IPS DF 19.7 (cell line): ENCODE measurements at regions not wholly inside any gene's neighbourhood (a gene's known extent, or its start where the extent isn't known, plus 50 kb on each side); places are given as distances from the start of the nearest gene placed in this dataset.
"Not testable (repeated sequence)": the region's sequence is repeated elsewhere in the genome, so short reads cannot be mapped to it uniquely, and the experiment has no call there.

Experiments used
- DNase-seq: peaks from one replicate; pipeline ENCODE4 v3.0.0-alpha.2; 2013; ENCODE audit warnings: low read depth, low spot score

GRCh38 chr12:61254225-61254624 is 1006.0 kb upstream of the USP15 start:
- no peak for DNase-seq

GRCh38 chr12:61264294-61264693 is 995.9 kb upstream of the USP15 start:
- not testable (repeated sequence) for DNase-seq

- DNase-seq, result no peak
These were observed 992.7 kb upstream of the USP15 start for GRCh38 chr12:61267474-61267873.

GRCh38 chr12:61272441-61272840 is 987.8 kb upstream of the USP15 start:
- DNase-seq, result no peak

- no peak for DNase-seq
These were observed 977.2 kb upstream of the USP15 start for GRCh38 chr12:61282790-61283575.

- no peak for DNase-seq
These were observed 969.7 kb upstream of the USP15 start for GRCh38 chr12:61290473-61290872.

- no peak for DNase-seq
These were observed 968.6 kb upstream of the USP15 start for GRCh38 chr12:61291647-61292046.

- not testable (repeated sequence) for DNase-seq
These were observed 966.2 kb upstream of the USP15 start for GRCh38 chr12:61294011-61294410.

- DNase-seq, result no peak
These were observed 958.4 kb upstream of the USP15 start for GRCh38 chr12:61301817-61302216.

- DNase-seq, result no peak
These were observed 957.9 kb upstream of the USP15 start for GRCh38 chr12:61302282-61302681.

GRCh38 chr12:61308220-61308619 is 952.0 kb upstream of the USP15 start:
- DNase-seq, result no peak

- no peak for DNase-seq
These were observed 948.8 kb upstream of the USP15 start for GRCh38 chr12:61311413-61311812.

GRCh38 chr12:61348871-61349270 is 911.3 kb upstream of the USP15 start:
- no peak for DNase-seq

- DNase-seq, result no peak
These were observed 905.1 kb upstream of the USP15 start for GRCh38 chr12:61355105-61355504.

- DNase-seq, result no peak
These were observed 903.7 kb upstream of the USP15 start for GRCh38 chr12:61356485-61356884.

GRCh38 chr12:61357496-61357895 is 902.7 kb upstream of the USP15 start:
- DNase-seq, result no peak

GRCh38 chr12:61362037-61362436 is 898.2 kb upstream of the USP15 start:
- no peak for DNase-seq

- no peak for DNase-seq
These were observed 895.2 kb upstream of the USP15 start for GRCh38 chr12:61365001-61365400.

- no peak for DNase-seq
These were observed 892.9 kb upstream of the USP15 start for GRCh38 chr12:61367281-61367785.

GRCh38 chr12:61369241-61369910 is 890.8 kb upstream of the USP15 start:
- DNase-seq, result no peak

- DNase-seq, result no peak
These were observed 875.7 kb upstream of the USP15 start for GRCh38 chr12:61384511-61384910.

- no peak for DNase-seq
These were observed 874.4 kb upstream of the USP15 start for GRCh38 chr12:61385771-61386170.

- no peak for DNase-seq
These were observed 862.5 kb upstream of the USP15 start for GRCh38 chr12:61397668-61398067.
